WTC11 (cell line): ENCODE measurements at regions not wholly inside any gene's neighbourhood (a gene's known extent, or its start where the extent isn't known, plus 50 kb on each side); places are given as distances from the start of the nearest gene placed in this dataset.

Experiments
- CTCF ChIP-seq: fragments of 200-600 bp; IDR thresholded peaks from 2 replicates; pipeline ENCODE4 v1.8.0; 2022; ENCODE audit warnings: antibody characterized with exemption
- NFATC4 ChIP-seq: fragments of 250-450 bp; sonication (Bioruptor Pico); IDR thresholded peaks from 2 replicates; pipeline ENCODE4 v1.9.0; 2021; ENCODE audit warnings: mild to moderate bottlenecking

- TF ChIP-seq NFATC4 (CRISPR knock-in tag): no peak
- TF ChIP-seq CTCF: no peak
Measured at GRCh38 chr7:155218276-155219153, 79.2 kb upstream of the INSIG1 start.
